ENCODE measurements at regions not wholly inside any gene's neighbourhood (a gene's known extent, or its start where the extent isn't known, plus 50 kb on each side); places are given as distances from the start of the nearest gene placed in this dataset.

- Mint-ChIP-seq H3K9me3 (peaks cover 0 to 7% (median 2%) of the 10 kb centered on the region in 7 donors), H3K27ac (no peak overlapping the region), H3K4me1 (no peaks in the 10 kb centered on the region), H3K36me3 (no peaks in the 10 kb centered on the region), H3K4me3 (no peak overlapping the region), H3K27me3 (ENCODE audit: low read depth in 3 of 3) (peaks cover 0 to 2% (median 1%) of the 10 kb centered on the region in 3 donors)
- no peaks in the 10 kb centered on the region for H3K4me1 ChIP-seq (ENCODE audit: control insufficient read depth in 1 of 2, insufficient read depth in 2 of 2, low read length in 2 of 2)
- H3K27ac ChIP-seq (ENCODE audit: low read depth in 1 of 2, low read length in 2 of 2) = no peak overlapping the region
- H4K20me1 ChIP-seq (ENCODE audit: insufficient read depth, low read length) = no peaks in the 10 kb centered on the region
- H3K4me3 ChIP-seq (replicated peaks in 1 of 3; ENCODE audit: low read depth in 2 of 3, low read length in 3 of 3) = no peak overlapping the region
- DNase-seq = no peak
- WGBS (ENCODE audit: insufficient coverage) = no CpG with 5 or more reads among the region's 2 CpGs
- no peaks in the 10 kb centered on the region for H3K79me2 ChIP-seq (ENCODE audit: insufficient read depth, low read length)
- no peak overlapping the region for H2AFZ ChIP-seq (ENCODE audit: insufficient read depth, low read depth, low read length, poor library complexity, severe bottlenecking)
- peaks cover 0 to 14% of the 10 kb centered on the region in 2 donors for H3K9me3 ChIP-seq (replicated peaks in 1 of 2; ENCODE audit: control insufficient read depth in 1 of 2, insufficient read depth in 1 of 2, low read length in 2 of 2)
- no peak overlapping the region for H3K4me2 ChIP-seq (replicated peaks; ENCODE audit: extremely low read depth, low read length, poor library complexity, severe bottlenecking)
- no peaks in the 10 kb centered on the region for H3K36me3 ChIP-seq (replicated peaks in 1 of 2; ENCODE audit: control insufficient read depth in 1 of 2, insufficient read depth in 2 of 2, low read length in 2 of 2)
- H3K27me3 ChIP-seq (ENCODE audit: control insufficient read depth in 2 of 2, insufficient read depth in 2 of 2, low read length in 2 of 2) = no peaks in the 10 kb centered on the region
- no peak for TF ChIP-seq CTCF (IDR thresholded peaks at IDR 0.05)
- intact Hi-C loops (cut with micrococcal nuclease) = no loop called here
- H3K9ac ChIP-seq (ENCODE audit: insufficient read depth, low read length, poor library complexity, severe bottlenecking) = no peak overlapping the region
Observed at GRCh38 chr2:18803141-18803939, 214.0 kb upstream of the NT5C1B start.

- no peak overlapping the region for H3K4me3 ChIP-seq (replicated peaks in 1 of 3; ENCODE audit: low read depth in 2 of 3, low read length in 3 of 3)
- no peak for TF ChIP-seq CTCF (IDR thresholded peaks at IDR 0.05)
Observed at GRCh38 chr2:18800240-18800971, 211.0 kb upstream of the NT5C1B start.

More at GRCh38 chr2:18800240-18800971, 211.0 kb upstream of the NT5C1B start:
- intact Hi-C loops (cut with micrococcal nuclease) = no loop called here
- DNase-seq = no peak
- Mint-ChIP-seq H3K36me3 (no peaks in the 10 kb centered on the region), H3K27ac (no peak overlapping the region), H3K4me3 (no peak overlapping the region), H3K4me1 (no peaks in the 10 kb centered on the region), H3K27me3 (ENCODE audit: low read depth in 3 of 3) (peaks cover 0 to 2% (median 1%) of the 10 kb centered on the region in 3 donors), H3K9me3 (peaks cover 0 to 8% (median 2%) of the 10 kb centered on the region in 7 donors)
- Histone ChIP-seq H3K36me3 (replicated peaks in 1 of 2; ENCODE audit: control insufficient read depth in 1 of 2, insufficient read depth in 2 of 2, low read length in 2 of 2) (no peaks in the 10 kb centered on the region), H3K4me1 (ENCODE audit: control insufficient read depth in 1 of 2, insufficient read depth in 2 of 2, low read length in 2 of 2) (no peaks in the 10 kb centered on the region), H3K27me3 (ENCODE audit: control insufficient read depth in 2 of 2, insufficient read depth in 2 of 2, low read length in 2 of 2) (no peaks in the 10 kb centered on the region), H2AFZ (ENCODE audit: insufficient read depth, low read depth, low read length, poor library complexity, severe bottlenecking) (no peak overlapping the region), H3K9me3 (replicated peaks in 1 of 2; ENCODE audit: control insufficient read depth in 1 of 2, insufficient read depth in 1 of 2, low read length in 2 of 2) (peaks cover 0 to 13% of the 10 kb centered on the region in 2 donors), H4K20me1 (ENCODE audit: insufficient read depth, low read length) (no peaks in the 10 kb centered on the region), H3K4me2 (replicated peaks; ENCODE audit: extremely low read depth, low read length, poor library complexity, severe bottlenecking) (no peak overlapping the region), H3K9ac (ENCODE audit: insufficient read depth, low read length, poor library complexity, severe bottlenecking) (no peak overlapping the region), H3K27ac (ENCODE audit: low read depth in 1 of 2, low read length in 2 of 2) (no peak overlapping the region), H3K79me2 (ENCODE audit: insufficient read depth, low read length) (no peaks in the 10 kb centered on the region)
- 92% methylated on average over 4 of the region's 6 CpGs for WGBS (ENCODE audit: insufficient coverage)

All from CD14-positive monocyte (primary cell).